ENCODE measurements at regions not wholly inside any gene's neighbourhood (a gene's known extent, or its start where the extent isn't known, plus 50 kb on each side); places are given as distances from the start of the nearest gene placed in this dataset.
A peak's percentile ranks its signal among the peaks of the same experiment; 100 is the strongest.
"Not testable (repeated sequence)": the region's sequence is repeated elsewhere in the genome, so short reads cannot be mapped to it uniquely, and the experiment has no call there.

GRCh38 chr14:45902241-45902640, 649.2 kb upstream of the MIS18BP1 start:
- intact Hi-C loops (cut with DNase I; ENCODE audit: low total_unique reads): no loop called here
- Histone ChIP-seq H3K4me3 (no peak overlapping the region), H3K27ac (no peak overlapping the region), H3K9me3 (no peaks in the 10 kb centered on the region), H3K27me3 (no peaks in the 10 kb centered on the region), H3K4me1 (no peaks in the 10 kb centered on the region), H3K36me3 (no peaks in the 10 kb centered on the region)
- no peak for DNase-seq (ENCODE audit: low spot score in 2 of 2)
- TF ChIP-seq CTCF (IDR thresholded peaks at IDR 0.05): no peak
- no peak for TF ChIP-seq POLR2A (IDR thresholded peaks at IDR 0.05)
- TF ChIP-seq POLR2AphosphoS5 (IDR thresholded peaks at IDR 0.05): no peak

- Histone ChIP-seq H3K27ac (no peak overlapping the region), H3K4me3 (no peak overlapping the region), H3K4me1 (no peaks in the 10 kb centered on the region), H3K9me3 (no peaks in the 10 kb centered on the region), H3K27me3 (no peaks in the 10 kb centered on the region), H3K36me3 (no peaks in the 10 kb centered on the region)
- intact Hi-C loops (cut with DNase I; ENCODE audit: low total_unique reads): no loop called here
- TF ChIP-seq POLR2AphosphoS5 (IDR thresholded peaks at IDR 0.05) (no peak), POLR2A (IDR thresholded peaks at IDR 0.05) (no peak), CTCF (IDR thresholded peaks at IDR 0.05) (no peak)
- DNase-seq (ENCODE audit: low spot score in 2 of 2): no peak
These were observed 644.4 kb upstream of the MIS18BP1 start for GRCh38 chr14:45897439-45897838.

GRCh38 chr14:45893127-45893526, 640.1 kb upstream of the MIS18BP1 start:
- TF ChIP-seq POLR2AphosphoS5 (IDR thresholded peaks at IDR 0.05) (no peak), POLR2A (IDR thresholded peaks at IDR 0.05) (no peak), CTCF (IDR thresholded peaks at IDR 0.05) (no peak)
- Histone ChIP-seq H3K27ac (no peak overlapping the region), H3K9me3 (no peaks in the 10 kb centered on the region), H3K36me3 (no peaks in the 10 kb centered on the region), H3K27me3 (no peaks in the 10 kb centered on the region), H3K4me1 (no peaks in the 10 kb centered on the region), H3K4me3 (no peak overlapping the region)
- no peak for DNase-seq (ENCODE audit: low spot score in 2 of 2)
- intact Hi-C loops (cut with DNase I; ENCODE audit: low total_unique reads): no loop called here

GRCh38 chr14:45891417-45892080, 638.5 kb upstream of the MIS18BP1 start:
- Histone ChIP-seq H3K4me1 (no peaks in the 10 kb centered on the region), H3K36me3 (no peaks in the 10 kb centered on the region), H3K27me3 (no peaks in the 10 kb centered on the region), H3K4me3 (peak overlapping the region in 2 of 3 donors; percentile 20 to 51), H3K9me3 (no peaks in the 10 kb centered on the region), H3K27ac (peak overlapping the region; percentile 58 to 82)
- DNase-seq (ENCODE audit: low spot score in 2 of 2): no peak
- intact Hi-C loops (cut with DNase I; ENCODE audit: low total_unique reads): no loop called here
- no peak for TF ChIP-seq POLR2A (IDR thresholded peaks at IDR 0.05)
- no peak for TF ChIP-seq CTCF (IDR thresholded peaks at IDR 0.05)
- no peak for TF ChIP-seq POLR2AphosphoS5 (IDR thresholded peaks at IDR 0.05)

GRCh38 chr14:45888766-45889285, 635.8 kb upstream of the MIS18BP1 start:
- H3K4me3 ChIP-seq; H3K9me3 ChIP-seq; H3K36me3 ChIP-seq; H3K27ac ChIP-seq; intact Hi-C loops (cut with DNase I; ENCODE audit: low total_unique reads); DNase-seq (ENCODE audit: low spot score in 2 of 2); H3K4me1 ChIP-seq; H3K27me3 ChIP-seq: not testable (repeated sequence)
